ENCODE measurements at regions not wholly inside any gene's neighbourhood (a gene's known extent, or its start where the extent isn't known, plus 50 kb on each side); places are given as distances from the start of the nearest gene placed in this dataset.
"Not testable (repeated sequence)": the region's sequence is repeated elsewhere in the genome, so short reads cannot be mapped to it uniquely, and the experiment has no call there.

GRCh38 chr1:30660241-30660640, 63.1 kb downstream of the MATN1 start:
- DNase-seq, result no peak

- no peak for DNase-seq
Observed at GRCh38 chr1:30659702-30660101, 63.7 kb downstream of the MATN1 start.

- DNase-seq, result not testable (repeated sequence)
Observed at GRCh38 chr1:30658375-30658774, 65.0 kb downstream of the MATN1 start.

GRCh38 chr1:30658014-30658336, 65.4 kb downstream of the MATN1 start:
- DNase-seq, result no peak

- no peak for DNase-seq
Observed at GRCh38 chr1:30657131-30658013, 66.0 kb downstream of the MATN1 start.

GRCh38 chr1:30656171-30656940, 67.0 kb downstream of the MATN1 start:
- no peak for DNase-seq

GRCh38 chr1:30655672-30656071, 67.7 kb downstream of the MATN1 start:
- DNase-seq, result no peak

- DNase-seq, result no peak
Observed at GRCh38 chr1:30654188-30654587, 69.2 kb downstream of the MATN1 start.

GRCh38 chr1:30652152-30652841, 71.1 kb downstream of the MATN1 start:
- DNase-seq, result no peak

- not testable (repeated sequence) for DNase-seq
Observed at GRCh38 chr1:30651395-30651794, 72.0 kb downstream of the MATN1 start.

GRCh38 chr1:30650968-30651320, 72.4 kb downstream of the MATN1 start:
- no peak for DNase-seq

GRCh38 chr1:30650038-30650967, 73.1 kb downstream of the MATN1 start:
- DNase-seq, result no peak

GRCh38 chr1:30649321-30649991, 73.9 kb downstream of the MATN1 start:
- no peak for DNase-seq

GRCh38 chr1:30648408-30649000, 74.9 kb downstream of the MATN1 start:
- no peak for DNase-seq

- peak; percentile 80 for DNase-seq
Observed at GRCh38 chr1:30645807-30646206, 77.6 kb downstream of the MATN1 start.

GRCh38 chr1:30642391-30643120, 80.8 kb downstream of the MATN1 start:
- no peak for DNase-seq

- no peak for DNase-seq
Observed at GRCh38 chr1:30641572-30642353, 81.6 kb downstream of the MATN1 start.

GRCh38 chr1:30639881-30640452, 83.4 kb downstream of the MATN1 start:
- no peak for DNase-seq

GRCh38 chr1:30638811-30639210, 84.6 kb downstream of the MATN1 start:
- no peak for DNase-seq

- no peak for DNase-seq
Observed at GRCh38 chr1:30638086-30638485, 85.3 kb downstream of the MATN1 start.
